Glutamatergic neuron (in vitro differentiated cells): ENCODE measurements at regions not wholly inside any gene's neighbourhood (a gene's known extent, or its start where the extent isn't known, plus 50 kb on each side); places are given as distances from the start of the nearest gene placed in this dataset.
"Not testable (repeated sequence)": the region's sequence is repeated elsewhere in the genome, so short reads cannot be mapped to it uniquely, and the experiment has no call there.

Source experiments
- DNase-seq: peaks from one replicate; pipeline ENCODE4 v3.0.0; 2022
- H3K27ac Mint-ChIP-seq: one replicate; pipeline ENCODE4 v1.8.0; 2020; ENCODE audit warnings: mild to moderate bottlenecking, mixed read lengths, inconsistent platforms; ENCODE audit not compliant: unreplicated experiment
- H3K27me3 Mint-ChIP-seq: one replicate; pipeline ENCODE4 v1.8.0; 2020; ENCODE audit warnings: mild to moderate bottlenecking, moderate library complexity, mixed read lengths, inconsistent platforms; ENCODE audit not compliant: unreplicated experiment
- H3K36me3 Mint-ChIP-seq: one replicate; pipeline ENCODE4 v1.8.0; 2020; ENCODE audit warnings: mild to moderate bottlenecking, mixed read lengths, inconsistent platforms; ENCODE audit not compliant: unreplicated experiment
- H3K4me1 Mint-ChIP-seq: one replicate; pipeline ENCODE4 v1.8.0; 2020; ENCODE audit warnings: mild to moderate bottlenecking, low read depth, mixed read lengths, inconsistent platforms; ENCODE audit not compliant: unreplicated experiment
- H3K4me3 Mint-ChIP-seq: one replicate; pipeline ENCODE4 v1.8.0; 2020; ENCODE audit warnings: mild to moderate bottlenecking, mixed read lengths, inconsistent platforms; ENCODE audit not compliant: unreplicated experiment
- H3K9me3 Mint-ChIP-seq: one replicate; pipeline ENCODE4 v1.8.0; 2020; ENCODE audit warnings: mild to moderate bottlenecking, moderate library complexity, mixed read lengths, inconsistent platforms; ENCODE audit not compliant: unreplicated experiment
- CTCF ChIP-seq: fragments of 200-600 bp; sonication (generic); IDR thresholded peaks from one replicate; pipeline ENCODE4 v1.5.0; 2021; ENCODE audit not compliant: partially characterized antibody, unreplicated experiment

GRCh38 chr16:29237971-29238370, 168.5 kb downstream of the NPIPB11 start:
- Mint-ChIP-seq H3K9me3 (peaks cover 5% of the 10 kb centered on the region), H3K27ac (no peak overlapping the region), H3K36me3 (peaks cover 8% of the 10 kb centered on the region), H3K4me1 (no peaks in the 10 kb centered on the region), H3K27me3 (peaks cover 6% of the 10 kb centered on the region), H3K4me3 (no peak overlapping the region)
- DNase-seq: no peak
- no peak for TF ChIP-seq CTCF

GRCh38 chr16:29237495-29237894, 169.0 kb downstream of the NPIPB11 start:
- not testable (repeated sequence) for H3K4me3 Mint-ChIP-seq, DNase-seq, H3K27ac Mint-ChIP-seq, H3K36me3 Mint-ChIP-seq, H3K27me3 Mint-ChIP-seq, H3K4me1 Mint-ChIP-seq, H3K9me3 Mint-ChIP-seq

GRCh38 chr16:29237023-29237422, 169.5 kb downstream of the NPIPB11 start:
- not testable (repeated sequence) for H3K4me1 Mint-ChIP-seq, H3K36me3 Mint-ChIP-seq, H3K27ac Mint-ChIP-seq, H3K9me3 Mint-ChIP-seq, DNase-seq, H3K27me3 Mint-ChIP-seq, H3K4me3 Mint-ChIP-seq

- not testable (repeated sequence) for H3K27ac Mint-ChIP-seq, H3K4me1 Mint-ChIP-seq, H3K27me3 Mint-ChIP-seq, DNase-seq, H3K4me3 Mint-ChIP-seq, H3K9me3 Mint-ChIP-seq, H3K36me3 Mint-ChIP-seq
These were observed 170.6 kb downstream of the NPIPB11 start for GRCh38 chr16:29235836-29236370.

- not testable (repeated sequence) for H3K9me3 Mint-ChIP-seq, H3K27me3 Mint-ChIP-seq, DNase-seq, H3K4me1 Mint-ChIP-seq, H3K4me3 Mint-ChIP-seq, H3K36me3 Mint-ChIP-seq, H3K27ac Mint-ChIP-seq
These were observed 171.8 kb downstream of the NPIPB11 start for GRCh38 chr16:29234536-29235275.

GRCh38 chr16:29233705-29234404, 172.7 kb downstream of the NPIPB11 start:
- H3K4me1 Mint-ChIP-seq, DNase-seq, H3K4me3 Mint-ChIP-seq, H3K27me3 Mint-ChIP-seq, H3K27ac Mint-ChIP-seq, H3K9me3 Mint-ChIP-seq, H3K36me3 Mint-ChIP-seq: not testable (repeated sequence)

GRCh38 chr16:29232811-29233704, 173.5 kb downstream of the NPIPB11 start:
- no peak for TF ChIP-seq CTCF
- Mint-ChIP-seq H3K27me3 (peaks cover 4% of the 10 kb centered on the region), H3K27ac (no peak overlapping the region), H3K9me3 (peaks cover 2% of the 10 kb centered on the region), H3K4me3 (no peak overlapping the region), H3K36me3 (peaks cover 4% of the 10 kb centered on the region), H3K4me1 (no peaks in the 10 kb centered on the region)
- no peak for DNase-seq

- not testable (repeated sequence) for DNase-seq, H3K4me1 Mint-ChIP-seq
These were observed 174.3 kb downstream of the NPIPB11 start for GRCh38 chr16:29232160-29232705.

More at GRCh38 chr16:29232160-29232705, 174.3 kb downstream of the NPIPB11 start:
- not testable (repeated sequence) for H3K36me3 Mint-ChIP-seq, H3K9me3 Mint-ChIP-seq, H3K27ac Mint-ChIP-seq, H3K27me3 Mint-ChIP-seq, H3K4me3 Mint-ChIP-seq
